ENCODE measurements at regions not wholly inside any gene's neighbourhood (a gene's known extent, or its start where the extent isn't known, plus 50 kb on each side); places are given as distances from the start of the nearest gene placed in this dataset.
"Not testable (repeated sequence)": the region's sequence is repeated elsewhere in the genome, so short reads cannot be mapped to it uniquely, and the experiment has no call there.

DNA sequence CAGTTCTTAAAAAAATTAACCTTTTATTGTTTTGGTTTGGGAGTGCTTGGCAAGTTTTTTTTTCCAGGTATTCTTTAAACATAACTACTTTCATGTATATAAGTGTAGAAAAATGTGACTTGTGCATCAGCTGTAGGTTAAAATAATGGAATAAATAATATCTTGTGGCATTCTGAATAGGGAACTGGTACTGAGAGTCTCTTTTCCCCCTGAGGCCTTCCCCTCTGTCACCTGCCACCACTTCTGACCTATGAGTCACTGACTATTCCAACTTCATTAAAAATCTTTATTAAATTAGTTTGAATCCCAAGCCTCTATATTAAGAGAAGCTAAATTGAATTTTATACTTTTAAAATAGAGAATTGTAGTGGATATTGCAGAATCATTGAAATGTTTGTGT lies 805.7 kb downstream of the METTL15 start:
- TF ChIP-seq, protein P1, sequence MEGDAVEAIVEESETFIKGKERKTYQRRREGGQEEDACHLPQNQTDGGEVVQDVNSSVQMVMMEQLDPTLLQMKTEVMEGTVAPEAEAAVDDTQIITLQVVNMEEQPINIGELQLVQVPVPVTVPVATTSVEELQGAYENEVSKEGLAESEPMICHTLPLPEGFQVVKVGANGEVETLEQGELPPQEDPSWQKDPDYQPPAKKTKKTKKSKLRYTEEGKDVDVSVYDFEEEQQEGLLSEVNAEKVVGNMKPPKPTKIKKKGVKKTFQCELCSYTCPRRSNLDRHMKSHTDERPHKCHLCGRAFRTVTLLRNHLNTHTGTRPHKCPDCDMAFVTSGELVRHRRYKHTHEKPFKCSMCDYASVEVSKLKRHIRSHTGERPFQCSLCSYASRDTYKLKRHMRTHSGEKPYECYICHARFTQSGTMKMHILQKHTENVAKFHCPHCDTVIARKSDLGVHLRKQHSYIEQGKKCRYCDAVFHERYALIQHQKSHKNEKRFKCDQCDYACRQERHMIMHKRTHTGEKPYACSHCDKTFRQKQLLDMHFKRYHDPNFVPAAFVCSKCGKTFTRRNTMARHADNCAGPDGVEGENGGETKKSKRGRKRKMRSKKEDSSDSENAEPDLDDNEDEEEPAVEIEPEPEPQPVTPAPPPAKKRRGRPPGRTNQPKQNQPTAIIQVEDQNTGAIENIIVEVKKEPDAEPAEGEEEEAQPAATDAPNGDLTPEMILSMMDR (IDR thresholded peaks at IDR 0.05; ENCODE audit: borderline replicate concordance, insufficient read depth, low read depth, low read length), result no peak
- no peak overlapping the region for H3K4me3 ChIP-seq (ENCODE audit: low read depth, low read length)

DNA sequence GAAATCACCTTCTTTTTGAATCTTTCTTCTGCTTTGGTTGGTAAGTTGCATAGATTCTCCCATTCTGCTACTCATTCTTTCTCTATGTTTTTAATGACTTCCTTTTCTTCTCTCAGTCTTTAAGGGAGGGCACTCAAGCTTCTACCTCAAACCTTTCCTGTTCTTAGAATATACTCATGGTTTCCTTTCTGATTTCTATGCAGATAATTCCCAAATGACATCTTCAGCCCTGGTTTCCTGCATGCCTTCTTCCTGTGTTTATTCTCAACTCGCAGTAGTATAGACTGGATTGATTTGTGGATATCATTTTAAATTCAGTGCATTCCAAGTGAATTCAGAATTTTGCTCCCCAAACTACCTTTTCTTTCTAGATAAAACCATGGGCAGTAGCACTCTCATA lies 803.6 kb downstream of the METTL15 start:
- no peak overlapping the region for H3K4me3 ChIP-seq (ENCODE audit: low read depth, low read length)
- TF ChIP-seq, protein P1 (IDR thresholded peaks at IDR 0.05; ENCODE audit: borderline replicate concordance, insufficient read depth, low read depth, low read length), result no peak

DNA sequence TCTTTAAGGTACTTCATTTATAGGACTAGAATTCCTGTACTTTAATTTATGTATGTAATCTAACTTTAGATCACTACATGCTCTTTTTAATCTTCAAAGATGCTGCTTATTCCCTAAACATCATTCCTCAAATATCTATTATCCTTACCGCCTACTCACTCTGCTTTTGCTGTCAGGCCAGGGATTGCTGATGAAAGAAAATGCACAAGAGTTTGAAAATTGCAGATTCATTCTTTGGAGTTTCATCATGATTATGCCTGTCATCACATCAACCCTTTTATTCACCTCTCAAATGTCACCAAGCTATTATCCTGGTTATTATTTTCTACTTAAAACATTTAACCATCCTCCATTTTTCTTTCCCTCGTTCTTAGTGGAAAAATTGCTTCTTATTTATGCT lies 802.7 kb downstream of the METTL15 start:
- H3K4me3 ChIP-seq (ENCODE audit: low read depth, low read length), result no peak overlapping the region

DNA sequence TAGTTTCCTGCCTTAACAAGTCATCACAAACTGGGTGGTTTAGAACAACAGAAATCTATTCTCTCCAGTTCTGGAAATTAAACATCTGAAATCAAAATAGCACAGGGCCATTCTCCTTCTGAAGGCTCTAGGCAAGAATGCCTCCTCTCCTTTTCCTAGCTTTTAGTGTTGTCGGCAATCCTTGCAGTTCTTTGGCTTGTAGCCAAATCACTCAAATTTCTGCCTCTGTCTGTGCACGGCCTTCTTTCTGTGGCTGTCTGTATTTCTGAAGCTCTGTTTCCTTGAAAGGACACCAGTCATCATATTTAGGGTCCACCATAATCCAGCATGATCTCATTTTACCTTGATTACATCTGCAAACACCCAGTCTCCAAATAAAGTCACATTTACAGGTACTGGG lies 795.5 kb downstream of the METTL15 start:
- TF ChIP-seq, protein P1 (IDR thresholded peaks at IDR 0.05; ENCODE audit: borderline replicate concordance, insufficient read depth, low read depth, low read length), result no peak
- H3K4me3 ChIP-seq (ENCODE audit: low read depth, low read length), result no peak overlapping the region

More for the DNA sequence above, 802.7 kb downstream of the METTL15 start:
- TF ChIP-seq, protein P1 (IDR thresholded peaks at IDR 0.05; ENCODE audit: borderline replicate concordance, insufficient read depth, low read depth, low read length), result no peak

DNA sequence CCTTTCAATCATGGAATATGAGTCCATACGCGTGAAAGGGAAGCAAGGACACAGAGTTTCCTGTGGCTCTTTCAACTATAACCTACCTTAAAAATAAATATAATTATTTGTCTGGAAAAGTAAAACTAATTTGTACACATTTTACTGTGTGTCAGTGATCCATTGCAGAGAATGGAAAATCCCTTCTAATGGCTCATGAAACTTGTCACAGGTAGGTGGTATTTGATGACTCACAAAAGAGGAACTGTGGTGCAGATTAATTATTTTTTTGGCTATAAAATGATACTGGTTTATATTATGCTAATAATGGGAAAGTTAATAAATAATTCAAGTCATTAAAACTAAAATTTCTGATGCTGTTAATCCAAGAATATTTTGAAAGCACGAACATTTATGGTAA lies 792.2 kb downstream of the METTL15 start:
- no peak overlapping the region for H3K4me3 ChIP-seq (ENCODE audit: low read depth, low read length)
- TF ChIP-seq, protein P1 (IDR thresholded peaks at IDR 0.05; ENCODE audit: borderline replicate concordance, insufficient read depth, low read depth, low read length), result no peak

DNA sequence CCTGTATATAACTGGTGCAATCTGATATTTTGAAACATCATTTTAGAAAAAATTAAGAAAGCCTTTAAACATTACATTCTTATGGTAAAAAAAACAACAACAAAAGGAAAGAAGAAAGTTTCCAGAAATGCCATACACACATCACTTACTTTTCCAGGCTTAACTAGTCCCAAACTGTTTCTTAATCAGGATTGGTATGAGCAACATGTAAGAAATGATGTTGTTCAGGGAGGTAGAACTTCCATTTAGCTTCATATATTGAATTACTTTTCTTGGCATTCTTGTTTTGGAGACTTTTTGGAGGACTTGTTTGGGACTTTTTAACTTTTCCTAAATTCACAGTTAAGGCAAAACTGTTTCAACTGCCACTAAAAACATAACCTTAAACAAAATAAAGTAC lies 791.5 kb downstream of the METTL15 start:
- TF ChIP-seq, protein P1 (IDR thresholded peaks at IDR 0.05; ENCODE audit: borderline replicate concordance, insufficient read depth, low read depth, low read length), result no peak
- no peak overlapping the region for H3K4me3 ChIP-seq (ENCODE audit: low read depth, low read length)

DNA sequence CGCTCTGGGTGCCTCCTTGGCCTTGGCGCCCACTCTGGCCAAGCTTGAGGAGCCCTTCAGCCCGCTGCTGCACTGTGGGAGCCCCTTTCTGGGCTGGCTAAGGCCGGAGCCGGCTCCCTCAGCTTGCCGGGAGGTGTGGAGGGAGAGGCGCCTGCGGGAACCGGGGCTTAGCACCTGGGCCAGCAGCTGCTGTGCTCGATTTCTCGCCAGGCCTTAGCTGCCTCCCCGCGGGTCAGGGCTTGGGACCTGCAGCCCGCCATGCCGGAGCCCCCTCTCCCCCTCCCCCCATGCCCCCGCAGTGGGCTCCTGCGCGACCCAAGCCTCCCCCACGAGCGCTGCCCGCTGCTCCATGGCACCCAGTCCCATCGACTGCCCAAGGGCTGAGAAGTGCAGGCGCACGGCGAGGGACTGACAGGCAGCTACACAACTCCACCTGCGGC lies 782.4 kb downstream of the METTL15 start:
- H3K4me3 ChIP-seq (ENCODE audit: low read depth, low read length), result not testable (repeated sequence)

DNA sequence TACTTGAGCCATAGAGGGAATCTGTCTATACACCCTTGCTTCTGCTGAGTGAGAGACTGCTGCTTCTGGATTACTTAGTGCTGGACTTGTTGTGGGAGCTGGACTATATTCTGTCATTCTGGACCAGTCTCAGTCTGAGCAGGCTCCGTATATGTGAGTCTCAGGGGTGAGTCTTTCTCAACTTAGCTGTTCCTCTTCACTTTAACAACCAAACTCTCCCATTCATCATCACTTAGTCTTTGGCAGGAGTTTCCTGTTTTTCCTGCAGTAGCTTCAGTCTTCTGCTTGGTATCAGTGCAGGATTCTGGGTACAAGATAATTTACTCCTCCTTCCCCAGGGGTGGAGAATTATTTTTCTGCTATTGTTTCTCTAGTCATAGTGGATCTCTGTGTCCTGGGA lies 779.5 kb downstream of the METTL15 start:
- H3K4me3 ChIP-seq (ENCODE audit: low read depth, low read length), result no peak overlapping the region
- TF ChIP-seq, protein P1 (IDR thresholded peaks at IDR 0.05; ENCODE audit: borderline replicate concordance, insufficient read depth, low read depth, low read length), result no peak
